HG03060 (cell line): ENCODE measurements at regions not wholly inside any gene's neighbourhood (a gene's known extent, or its start where the extent isn't known, plus 50 kb on each side); places are given as distances from the start of the nearest gene placed in this dataset.
"Not testable (repeated sequence)": the region's sequence is repeated elsewhere in the genome, so short reads cannot be mapped to it uniquely, and the experiment has no call there.

ENCODE experiments used
- ATAC-seq: cut with Tn5 transposase; IDR thresholded peaks from one replicate; pipeline ENCODE4 v1.9.1; 2021; ENCODE audit warnings: low read depth, moderate number of reproducible peaks; ENCODE audit not compliant: unreplicated experiment

DNA sequence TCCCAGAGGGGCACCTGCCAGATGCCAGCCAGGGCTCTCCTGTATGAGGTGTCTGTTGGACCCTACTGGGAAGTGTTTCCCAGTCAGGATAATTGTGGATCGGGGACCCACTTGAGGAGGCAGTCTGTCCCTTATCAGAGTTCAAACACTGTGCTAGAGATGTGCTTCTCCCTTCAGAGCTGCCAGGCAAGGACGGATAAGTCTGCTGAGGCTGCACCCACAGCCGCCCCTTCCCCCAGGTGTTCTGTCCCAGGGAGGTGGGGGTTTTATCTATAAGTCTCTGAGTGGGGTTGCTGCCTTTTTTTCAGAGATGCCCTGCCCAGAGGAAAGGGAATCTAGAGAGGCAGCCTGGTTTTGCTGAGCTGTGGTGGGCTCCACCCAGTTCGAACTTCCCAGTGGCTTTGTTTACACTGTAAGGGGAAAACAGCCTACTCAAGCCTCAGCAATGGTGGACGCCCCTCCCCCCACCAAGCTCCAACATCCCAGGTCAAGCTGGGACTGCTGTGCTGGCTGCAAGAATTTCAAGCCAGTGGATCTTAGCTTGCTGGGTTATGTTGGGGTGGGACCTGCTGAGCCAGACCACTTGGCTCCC is 324.0 kb upstream of the SETBP1 start:
- no peak for ATAC-seq

DNA sequence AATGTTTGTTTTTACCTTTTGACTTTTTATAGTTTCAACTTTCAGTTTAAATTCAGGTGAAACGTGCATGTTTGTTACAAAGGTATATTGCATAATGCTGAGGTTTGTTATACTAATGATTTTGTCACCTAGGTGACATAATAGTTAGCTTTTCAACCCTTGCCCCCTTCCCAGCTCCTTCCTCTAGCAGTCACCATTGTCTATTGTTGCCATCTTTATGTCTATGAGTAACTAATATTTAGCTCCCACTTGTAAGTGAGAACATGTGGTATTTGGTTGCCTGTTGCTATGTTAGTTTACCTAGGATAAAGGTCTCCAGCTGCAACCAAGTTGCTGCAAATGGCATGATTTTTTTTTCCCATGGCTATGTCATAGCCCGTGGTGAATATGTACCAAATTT is 322.3 kb upstream of the SETBP1 start:
- ATAC-seq = no peak

DNA sequence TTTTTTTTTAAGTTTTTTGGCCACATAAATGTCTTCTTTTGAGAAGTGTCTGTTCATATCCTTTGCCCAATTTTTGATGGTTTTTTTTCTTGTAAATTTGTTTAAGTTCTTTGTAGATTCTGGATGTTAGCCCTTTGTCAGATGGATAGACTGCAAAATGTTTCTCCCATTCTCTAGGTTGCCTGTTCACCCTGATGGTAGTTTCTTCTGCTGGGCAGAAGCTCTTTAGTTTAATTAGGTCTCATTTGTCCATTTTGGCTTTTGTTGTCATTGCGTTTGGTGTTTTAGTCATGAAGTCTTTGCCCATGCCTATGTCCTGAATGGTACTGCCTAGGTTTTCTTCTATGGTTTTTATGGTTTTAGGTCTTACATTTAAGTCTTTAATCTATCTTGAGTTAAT is 320.9 kb upstream of the SETBP1 start:
- ATAC-seq = not testable (repeated sequence)

DNA sequence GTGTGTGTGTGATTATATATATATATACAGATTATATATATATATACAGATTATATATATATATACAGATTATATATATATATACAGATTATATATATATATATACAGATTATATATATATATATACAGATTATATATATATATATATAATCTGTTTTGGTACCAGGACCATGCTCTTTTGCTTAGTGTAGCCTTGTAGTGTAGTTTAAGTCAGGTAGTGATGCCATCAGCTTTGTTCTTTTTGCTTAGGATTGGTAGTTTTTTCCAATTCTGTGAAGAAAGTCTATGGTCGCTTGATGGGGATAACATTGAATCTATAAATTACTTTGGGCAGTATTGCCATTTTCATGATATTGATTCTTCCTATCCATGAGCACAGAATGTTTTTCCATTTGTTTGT is 318.5 kb upstream of the SETBP1 start:
- ATAC-seq = not testable (repeated sequence)

DNA sequence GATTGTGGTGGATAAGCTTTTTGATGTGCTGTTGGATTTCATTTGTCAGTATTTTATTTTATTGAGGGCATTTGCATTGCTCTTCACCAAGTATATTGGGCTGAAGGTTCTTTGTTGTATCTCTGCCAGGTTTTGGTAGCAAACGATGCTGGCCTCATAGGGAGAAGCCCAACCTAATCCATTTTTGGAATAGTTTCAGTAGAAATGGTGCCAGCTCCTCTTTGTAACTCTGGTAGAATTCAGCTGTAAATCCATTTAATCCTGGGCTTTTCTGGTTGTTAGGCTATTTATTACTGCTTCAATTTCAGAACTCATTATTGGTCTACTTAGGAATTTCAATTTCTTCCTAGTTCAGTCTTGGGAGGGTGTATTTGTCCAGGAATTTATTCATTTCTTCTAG is 309.8 kb upstream of the SETBP1 start:
- no peak for ATAC-seq

DNA sequence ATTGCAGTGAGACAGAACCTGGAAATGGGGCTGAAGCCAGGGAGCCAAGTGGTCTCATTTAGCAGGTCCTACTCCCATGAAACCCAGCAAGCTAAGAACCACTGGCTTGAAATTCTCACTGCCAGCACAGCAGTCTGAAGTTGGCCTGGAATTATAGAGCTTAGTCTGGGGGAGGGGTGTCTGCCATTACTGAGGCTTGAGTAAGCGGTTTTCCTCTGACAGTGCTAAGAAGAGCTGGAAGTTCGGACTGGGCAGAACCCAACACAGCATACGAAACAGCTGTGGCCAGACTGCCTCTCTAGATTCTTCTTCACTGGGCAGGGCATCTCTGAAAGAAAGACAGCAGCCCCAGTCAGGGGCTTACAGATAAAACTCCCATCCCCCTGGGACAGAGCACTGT is 305.7 kb upstream of the SETBP1 start:
- no peak for ATAC-seq

DNA sequence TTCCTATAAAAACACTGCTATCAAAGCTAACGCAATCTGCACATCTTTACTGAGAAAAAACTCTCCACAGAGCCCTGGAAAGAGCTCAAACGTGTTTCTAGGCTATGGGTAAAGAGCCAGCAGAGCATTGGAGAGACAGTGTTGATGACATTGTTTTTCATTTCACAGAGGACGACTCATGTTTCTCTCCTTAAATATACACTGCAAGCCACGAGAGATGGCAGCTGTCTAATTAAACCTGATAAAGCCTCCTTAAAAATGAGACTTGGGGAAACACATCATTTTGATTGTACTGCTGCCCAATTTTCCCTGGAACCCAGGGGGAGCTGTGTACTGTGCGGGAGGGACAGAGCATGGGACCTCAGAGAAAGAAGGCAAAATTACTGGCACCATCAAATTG is 294.3 kb upstream of the SETBP1 start:
- no peak for ATAC-seq

DNA sequence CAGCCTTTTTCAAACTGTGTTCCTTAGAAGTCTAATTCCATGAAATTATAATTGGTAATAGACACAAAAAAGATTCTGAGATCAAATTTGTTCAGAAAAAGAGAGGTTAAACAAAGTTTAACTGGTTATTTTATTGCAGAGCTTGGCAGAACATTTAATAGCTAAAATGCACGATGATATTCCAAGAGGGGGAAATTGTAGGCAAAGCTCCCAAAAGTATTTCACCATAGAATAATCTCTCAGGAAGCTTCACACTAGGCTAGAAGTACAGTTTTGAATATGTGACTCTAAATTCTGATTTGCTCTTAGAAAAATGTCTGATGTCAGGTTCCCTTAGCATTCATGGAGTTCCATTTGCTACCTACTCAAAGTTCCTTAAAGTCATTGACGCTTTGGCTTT is 292.4 kb upstream of the SETBP1 start:
- no peak for ATAC-seq

DNA sequence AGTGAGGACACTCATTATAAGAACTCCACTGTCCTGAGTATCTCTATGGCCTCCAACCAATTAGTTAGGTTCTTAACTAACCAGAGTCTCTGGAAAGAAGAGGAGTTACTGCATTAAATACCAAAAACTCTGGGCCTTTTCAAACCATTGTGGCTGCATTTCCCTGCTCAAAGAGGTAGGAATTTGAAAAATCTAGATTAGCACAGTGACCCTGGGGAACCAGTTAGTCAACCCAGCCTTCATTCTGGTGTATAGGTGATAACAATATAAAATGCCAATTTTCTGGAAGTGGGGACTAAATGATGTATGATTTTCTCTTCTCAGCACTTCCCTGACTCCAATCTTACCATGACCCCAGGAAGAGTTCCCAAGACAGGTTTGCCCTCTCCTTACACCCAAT is 287.8 kb upstream of the SETBP1 start:
- no peak for ATAC-seq

DNA sequence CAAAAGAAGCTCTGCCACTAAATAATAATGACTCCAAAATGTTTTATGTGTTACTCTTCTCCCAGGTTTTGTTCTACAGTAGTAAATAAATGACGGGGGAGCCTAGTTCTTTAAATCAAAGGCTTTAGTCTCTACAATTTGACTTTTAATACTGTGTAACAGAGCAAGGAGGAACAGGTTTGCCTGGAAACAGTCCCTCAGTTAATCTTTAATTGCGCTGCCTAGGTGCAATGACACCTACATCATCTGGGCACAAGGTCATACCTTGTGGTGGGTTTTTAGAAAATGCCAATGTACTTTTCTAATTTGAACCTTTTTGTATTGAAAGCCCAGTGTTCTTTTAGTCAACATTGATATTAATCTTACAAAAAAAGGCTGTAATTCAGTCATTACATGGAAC is 287.3 kb upstream of the SETBP1 start:
- no peak for ATAC-seq

DNA sequence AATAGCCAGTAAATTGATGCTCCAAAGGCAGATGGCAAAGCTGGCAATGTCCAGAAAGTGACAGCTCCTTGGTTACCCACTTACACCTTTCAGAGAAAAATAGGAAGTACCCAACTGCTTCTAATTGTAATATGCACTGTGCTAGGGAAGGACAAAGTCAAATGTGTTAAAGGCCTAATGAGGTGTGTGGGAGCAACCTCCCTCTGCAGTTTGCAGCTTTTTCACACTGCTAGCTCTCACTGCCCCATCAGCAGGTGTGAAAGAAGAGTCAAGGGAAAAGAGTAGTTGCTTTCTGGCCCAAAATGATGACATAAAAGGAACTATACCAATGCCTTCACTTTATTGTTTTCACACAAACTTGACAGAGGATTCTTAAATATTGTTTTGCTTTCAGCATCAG is 284.1 kb upstream of the SETBP1 start:
- no peak for ATAC-seq

DNA sequence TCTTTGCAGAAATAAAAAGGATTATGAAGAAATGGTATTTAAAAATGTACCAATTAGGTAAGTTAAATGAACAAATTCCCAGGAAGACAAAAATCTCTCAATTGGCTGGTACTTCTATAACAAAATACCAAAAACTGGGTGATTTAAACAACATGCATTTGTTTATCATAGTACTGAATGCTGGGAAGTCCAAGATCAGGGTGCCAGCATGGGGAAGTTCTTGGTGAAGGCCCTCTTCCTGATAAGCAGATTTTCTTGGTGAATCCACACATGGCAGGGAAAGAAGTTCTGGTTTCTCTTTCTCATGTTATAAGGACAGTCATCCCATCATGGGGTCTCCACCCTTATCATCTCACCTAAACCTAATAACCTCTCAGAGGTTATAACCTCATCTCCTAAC is 271.6 kb upstream of the SETBP1 start:
- no peak for ATAC-seq

DNA sequence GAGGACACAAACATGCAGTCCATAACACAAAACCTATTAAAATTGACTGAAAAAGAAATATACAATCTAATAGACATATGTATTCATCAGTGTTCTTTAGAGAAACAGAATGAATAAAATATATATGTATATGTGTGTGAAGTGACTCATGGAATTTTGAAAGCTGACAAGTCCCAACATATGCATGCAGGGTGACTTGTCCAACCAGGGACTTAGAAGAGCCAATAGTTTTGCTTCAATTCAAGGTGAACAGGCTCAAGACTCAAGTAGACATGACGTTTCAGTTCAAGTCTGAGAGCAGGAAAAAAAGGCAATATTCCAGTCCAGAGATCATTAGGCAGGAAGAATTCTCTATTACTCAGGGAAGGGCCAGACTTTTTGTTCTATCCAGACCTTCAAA is 271.2 kb upstream of the SETBP1 start:
- no peak for ATAC-seq

DNA sequence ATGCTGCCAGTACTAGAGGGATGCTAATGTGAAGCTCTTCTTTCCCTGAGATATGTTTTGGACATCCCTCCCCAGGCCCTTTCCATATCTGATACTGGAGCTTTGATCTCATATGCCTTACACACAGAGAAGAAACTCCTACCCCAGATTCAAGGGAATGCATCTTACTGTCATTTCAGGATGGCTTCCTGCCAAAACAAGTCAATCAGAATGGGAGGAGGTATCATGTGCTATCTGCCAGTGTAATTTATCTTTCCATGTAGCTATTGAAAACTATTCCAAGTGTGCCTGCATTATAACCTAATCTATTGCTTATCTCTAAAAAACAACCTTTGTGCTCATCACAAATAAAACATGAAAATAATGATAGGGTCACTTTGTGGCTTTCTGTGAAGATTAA is 269.9 kb upstream of the SETBP1 start:
- no peak for ATAC-seq

DNA sequence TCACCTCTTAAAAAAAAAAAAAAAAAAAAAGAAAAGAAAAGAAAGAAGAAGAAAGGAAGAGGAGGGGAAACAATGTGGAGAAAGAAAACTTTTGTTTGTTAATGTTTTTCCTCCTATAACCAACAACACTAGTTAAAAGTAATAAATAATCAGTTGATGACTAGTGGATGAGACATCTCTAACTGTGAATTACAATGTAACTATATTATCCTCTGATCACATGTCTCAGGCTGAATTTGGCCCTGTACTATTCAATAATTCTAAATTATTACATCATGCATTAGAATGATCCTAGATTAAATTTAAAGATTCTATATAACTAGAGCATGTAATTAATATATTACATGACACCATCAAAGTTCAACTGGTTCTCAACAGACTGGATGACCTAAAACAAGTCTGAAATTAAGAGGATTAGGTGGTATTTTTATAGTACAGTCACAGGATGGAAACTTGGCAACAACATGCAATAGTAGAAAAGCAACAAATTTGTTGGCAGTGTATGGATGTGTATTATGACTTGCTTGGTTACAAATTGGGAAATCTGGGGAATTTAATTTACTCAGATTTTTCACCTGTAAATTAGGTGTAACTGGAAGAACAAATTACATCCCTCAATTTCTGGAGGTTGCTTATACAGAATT is 269.3 kb upstream of the SETBP1 start:
- ATAC-seq = no peak

DNA sequence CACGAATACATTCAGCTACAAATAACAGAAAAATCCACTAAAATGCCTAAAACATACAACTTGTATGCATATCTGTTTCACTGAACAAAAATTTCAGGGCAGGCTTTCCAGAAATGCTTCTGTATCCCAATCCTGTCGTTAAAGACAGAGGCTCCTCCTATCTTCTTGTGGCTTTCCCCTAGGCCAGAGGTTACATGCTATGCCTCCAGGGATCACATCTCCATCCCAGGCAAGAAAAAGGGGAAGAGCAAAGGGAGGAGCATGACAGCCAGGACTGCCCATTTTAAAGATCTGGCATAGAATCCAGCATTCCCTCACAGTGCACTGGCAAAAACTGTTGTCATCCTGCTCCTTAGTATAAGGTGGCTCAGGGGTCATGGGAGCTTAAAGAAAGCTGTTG is 268.7 kb upstream of the SETBP1 start:
- ATAC-seq = no peak

DNA sequence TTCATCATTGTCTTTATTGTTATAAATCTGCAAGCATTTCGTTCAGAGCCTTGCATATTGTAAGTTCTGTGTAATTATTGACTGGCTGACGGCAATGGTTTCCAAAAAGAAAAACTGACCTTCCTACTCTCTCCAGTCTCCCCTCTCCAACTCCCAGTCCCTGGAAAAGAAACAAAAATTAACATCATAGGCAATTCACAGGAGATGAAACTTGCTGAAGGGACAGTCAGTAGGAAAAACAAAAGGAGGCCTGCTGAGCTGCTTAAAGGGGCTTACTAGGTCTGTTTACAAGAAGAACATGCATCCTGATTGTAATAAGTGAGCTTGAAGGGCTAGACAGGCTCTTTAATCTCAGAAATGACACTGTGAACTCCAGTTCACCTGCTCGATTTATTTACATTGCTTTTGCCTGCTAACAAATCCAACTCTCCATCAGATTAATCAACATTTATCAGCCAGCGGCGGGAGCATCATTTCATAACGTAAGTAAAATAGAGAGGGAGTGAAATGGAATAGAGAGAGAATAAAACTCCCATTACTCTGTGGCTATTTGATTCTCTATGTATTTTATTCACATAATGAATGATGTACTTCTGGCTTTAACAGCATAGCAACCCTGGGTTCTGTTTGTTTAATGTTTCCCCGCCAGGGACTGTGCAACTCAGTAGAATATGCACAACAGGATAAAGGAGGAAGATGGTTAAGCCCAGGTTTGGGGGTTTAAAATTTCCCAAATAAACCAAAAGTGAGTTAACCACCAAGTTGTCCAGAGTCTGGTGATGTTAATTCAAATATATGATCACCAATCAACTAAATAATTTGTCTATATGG is 256.7 kb upstream of the SETBP1 start:
- ATAC-seq = no peak

DNA sequence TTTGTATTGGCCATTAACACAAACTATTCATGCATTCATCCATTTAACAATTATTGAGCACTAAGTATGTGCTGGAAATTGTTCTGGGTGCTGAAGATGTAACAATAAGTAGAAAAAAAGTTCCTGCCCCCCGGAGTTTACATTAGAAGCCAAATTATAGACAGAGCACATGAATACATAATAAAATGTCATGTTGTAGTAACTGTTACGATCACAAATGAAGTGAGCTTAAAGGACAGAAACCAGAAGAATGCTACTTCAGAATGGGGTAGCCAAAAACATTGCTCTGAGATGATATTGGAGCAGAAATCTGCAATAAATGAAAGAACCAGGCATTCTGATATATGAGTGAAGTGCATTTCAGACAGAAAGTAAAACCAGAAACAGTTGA is 256.0 kb upstream of the SETBP1 start:
- ATAC-seq = no peak

DNA sequence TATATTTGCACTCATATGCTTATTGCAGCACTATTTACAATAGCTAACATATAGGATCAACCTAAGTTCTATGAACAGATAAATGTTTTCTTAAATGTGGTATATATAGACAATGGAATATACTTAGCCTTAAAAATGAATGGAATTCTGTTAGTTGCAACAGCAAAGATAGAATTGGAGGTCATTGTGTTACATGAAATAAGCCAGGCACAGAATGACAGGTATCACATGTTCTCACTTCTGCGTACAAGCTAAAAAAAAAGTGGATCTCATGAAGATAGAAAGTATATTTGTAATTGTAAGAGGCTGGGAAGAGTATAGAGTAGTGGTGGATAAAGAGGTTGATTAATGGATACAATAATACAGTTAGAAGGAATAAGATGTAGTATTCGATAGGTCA is 255.5 kb upstream of the SETBP1 start:
- no peak for ATAC-seq

DNA sequence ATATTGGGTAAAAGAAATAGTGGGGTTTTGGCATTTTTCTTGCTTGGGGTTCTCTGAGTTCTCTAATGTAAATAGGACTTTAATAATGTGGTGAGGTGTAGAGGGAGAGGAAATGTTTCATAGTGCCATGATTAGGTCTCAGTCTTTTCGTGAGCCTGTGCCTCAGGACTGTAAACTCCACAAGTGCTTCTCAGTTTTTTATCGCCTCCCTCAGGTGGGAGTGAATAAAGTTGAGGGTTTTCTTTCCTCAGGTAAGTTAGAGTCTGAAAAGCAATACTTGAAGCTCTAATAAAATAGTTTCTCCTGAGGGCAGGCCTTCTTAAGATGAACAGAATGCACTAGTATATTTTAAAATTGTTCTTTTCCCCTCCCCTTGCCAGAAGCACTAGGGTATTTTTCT is 243.1 kb upstream of the SETBP1 start:
- no peak for ATAC-seq

DNA sequence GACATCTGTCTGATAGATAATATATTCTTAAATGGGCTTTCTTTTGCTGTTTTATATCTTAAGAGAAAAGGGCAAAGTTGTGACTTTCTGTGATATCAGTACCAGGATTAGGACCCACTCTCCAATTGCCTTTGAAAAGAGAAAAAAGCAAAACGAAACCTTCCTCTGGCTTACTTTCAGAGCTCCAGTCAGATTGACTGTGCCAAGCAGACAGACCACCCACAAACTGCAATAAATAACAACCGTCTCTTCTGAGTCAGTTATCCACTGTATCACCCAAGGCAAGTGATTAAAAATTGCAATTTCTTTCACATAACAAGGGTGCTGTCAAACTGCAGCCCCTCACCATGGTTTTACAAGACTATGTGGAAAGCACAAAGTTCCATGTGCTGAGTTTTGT is 230.5 kb upstream of the SETBP1 start:
- no peak for ATAC-seq

DNA sequence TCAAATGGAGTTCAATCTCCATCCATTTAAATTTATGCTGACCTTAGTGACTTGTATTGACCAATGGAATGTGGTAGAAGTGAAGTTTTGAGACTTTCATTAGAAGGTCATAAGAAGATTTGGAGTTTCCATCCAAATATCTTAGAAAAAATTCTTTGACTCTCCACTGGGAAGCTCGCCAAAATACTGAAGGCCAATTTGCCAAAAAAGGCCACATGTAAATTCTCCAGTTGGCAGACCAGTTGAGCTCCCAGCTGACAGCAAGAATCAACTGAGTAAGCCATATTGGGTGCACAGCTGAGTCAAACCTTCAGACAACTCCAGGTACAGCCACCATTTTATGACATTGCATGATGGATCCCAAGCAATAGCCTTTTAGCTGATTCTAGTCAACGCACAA is 228.3 kb upstream of the SETBP1 start:
- ATAC-seq = no peak
